ENCODE measurements at regions not wholly inside any gene's neighbourhood (a gene's known extent, or its start where the extent isn't known, plus 50 kb on each side); places are given as distances from the start of the nearest gene placed in this dataset.
"Not testable (repeated sequence)": the region's sequence is repeated elsewhere in the genome, so short reads cannot be mapped to it uniquely, and the experiment has no call there.

DNA sequence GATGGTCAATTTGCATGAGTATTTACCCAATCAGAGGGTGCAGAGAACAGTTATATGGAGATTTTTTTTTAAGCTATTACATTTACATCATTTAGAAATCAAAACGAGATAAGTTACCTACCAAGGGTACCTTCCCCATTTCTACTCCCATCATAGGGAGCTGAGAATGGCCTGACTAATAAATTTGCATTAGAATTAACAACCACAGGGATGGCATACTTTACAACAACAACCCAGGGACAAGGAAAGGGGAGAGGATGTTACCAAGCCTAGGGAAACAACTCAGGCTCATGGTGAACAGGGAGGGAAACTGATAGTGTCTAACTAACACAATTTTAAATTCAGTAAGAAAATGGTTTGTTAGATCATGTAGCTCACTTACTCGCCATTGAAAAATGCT lies 105.8 kb upstream of the ZNF658 start:
- H3K9me3 Mint-ChIP-seq; intact Hi-C loops (cut with micrococcal nuclease); POLR2A ChIA-PET; H3K9me3 ChIP-seq (ENCODE audit: control insufficient read depth in 2 of 3, low read length in 3 of 3); H3K27ac ChIP-seq (ENCODE audit: low read depth, low read length); DNase-seq; H3K4me3 ChIP-seq (ENCODE audit: low read length); H3K4me1 ChIP-seq (ENCODE audit: control insufficient read depth in 2 of 2, insufficient read depth in 2 of 2, low read length in 2 of 2); H3K4me3 Mint-ChIP-seq; H3K27me3 ChIP-seq (ENCODE audit: control insufficient read depth in 2 of 2, insufficient read depth in 2 of 2, low read length in 2 of 2); ATAC-seq; H3K27ac Mint-ChIP-seq; H3K36me3 ChIP-seq (ENCODE audit: control insufficient read depth in 2 of 3, insufficient read depth in 3 of 3, low read length in 3 of 3); H3K4me1 Mint-ChIP-seq; CTCF ChIA-PET; H3K36me3 Mint-ChIP-seq; H3K27me3 Mint-ChIP-seq: not testable (repeated sequence)

DNA sequence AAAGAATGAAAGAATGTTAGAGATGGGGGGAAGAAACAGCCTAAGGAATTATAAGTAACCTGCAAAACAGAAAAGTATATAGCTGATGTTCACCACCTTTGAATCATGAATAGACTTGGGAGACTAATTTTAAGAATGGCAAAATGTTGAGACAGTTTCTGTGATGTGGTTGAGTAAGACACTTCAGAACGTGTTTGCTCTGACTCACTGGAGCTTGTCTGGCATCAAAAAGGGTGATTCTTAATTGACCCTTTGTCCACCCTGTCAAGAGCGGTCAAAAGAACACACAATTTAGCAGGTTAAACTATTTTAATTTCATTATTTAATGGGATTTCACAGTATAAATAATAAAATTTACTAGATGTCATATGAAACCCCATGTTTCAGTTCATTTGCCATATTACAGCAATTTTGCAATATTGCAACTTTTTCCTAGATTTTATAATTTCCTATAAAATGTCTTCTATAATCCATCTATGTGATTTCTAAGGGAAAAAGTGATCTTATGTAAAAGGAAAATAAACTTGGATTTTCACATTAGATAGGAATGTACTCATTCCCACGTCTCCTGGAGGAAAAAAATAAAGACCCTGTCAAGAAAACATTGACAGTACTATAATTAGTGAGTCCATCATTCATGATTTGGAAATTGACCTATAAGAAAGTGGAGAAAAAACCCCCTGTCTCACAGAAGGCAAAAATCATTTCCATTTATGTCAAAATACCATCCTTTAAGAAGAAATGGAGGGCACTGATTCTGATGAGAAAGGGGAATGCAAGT lies 104.6 kb upstream of the ZNF658 start:
- H3K4me1 ChIP-seq (ENCODE audit: control insufficient read depth in 2 of 2, insufficient read depth in 2 of 2, low read length in 2 of 2); H3K4me3 Mint-ChIP-seq; H3K27me3 Mint-ChIP-seq; H3K27ac ChIP-seq (ENCODE audit: low read depth, low read length); H3K4me3 ChIP-seq (ENCODE audit: low read length); H3K27me3 ChIP-seq (ENCODE audit: control insufficient read depth in 2 of 2, insufficient read depth in 2 of 2, low read length in 2 of 2); DNase-seq; intact Hi-C loops (cut with micrococcal nuclease); H3K4me1 Mint-ChIP-seq; ATAC-seq; H3K36me3 ChIP-seq (ENCODE audit: control insufficient read depth in 2 of 3, insufficient read depth in 3 of 3, low read length in 3 of 3); CTCF ChIA-PET; H3K36me3 Mint-ChIP-seq; POLR2A ChIA-PET; H3K9me3 ChIP-seq (ENCODE audit: control insufficient read depth in 2 of 3, low read length in 3 of 3); H3K27ac Mint-ChIP-seq; H3K9me3 Mint-ChIP-seq: not testable (repeated sequence)

DNA sequence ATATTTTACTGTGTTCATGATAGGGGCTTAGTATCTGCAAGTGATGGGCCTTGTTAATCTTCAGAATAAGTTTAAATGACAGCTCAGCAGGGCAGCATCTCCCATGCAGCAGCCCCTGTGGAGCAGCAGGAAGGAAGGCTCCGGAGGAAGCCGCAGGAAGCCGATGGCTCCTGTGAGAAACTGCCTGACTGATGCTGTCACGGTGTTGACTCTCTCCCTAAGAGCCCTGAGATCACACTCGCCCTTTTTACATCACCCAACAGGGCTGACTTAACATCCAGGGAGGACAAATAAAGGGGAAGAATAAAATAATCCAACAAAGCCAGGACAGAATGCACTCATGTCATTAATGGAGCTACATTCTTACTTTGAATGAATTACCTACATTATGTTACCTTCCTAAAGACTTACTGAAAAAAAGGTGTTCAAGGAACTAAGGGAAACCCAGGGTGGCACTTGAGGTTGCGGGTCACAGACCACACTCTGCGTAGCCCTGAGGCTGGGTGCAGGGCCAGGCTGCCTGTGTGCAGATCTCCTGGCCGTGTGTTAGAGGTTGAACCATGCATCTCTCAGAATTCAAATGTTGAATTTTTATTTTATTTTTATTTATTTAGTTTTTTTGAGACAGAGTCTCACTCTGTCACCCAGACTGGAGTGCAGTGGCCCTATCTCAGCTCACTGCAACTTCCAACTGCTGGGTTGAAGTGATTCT lies 102.5 kb upstream of the ZNF658 start:
- H3K27ac ChIP-seq (ENCODE audit: low read depth, low read length); DNase-seq; H3K27ac Mint-ChIP-seq; H3K4me3 ChIP-seq (ENCODE audit: low read length); H3K9me3 Mint-ChIP-seq; H3K4me3 Mint-ChIP-seq; H3K27me3 Mint-ChIP-seq; H3K4me1 ChIP-seq (ENCODE audit: control insufficient read depth in 2 of 2, insufficient read depth in 2 of 2, low read length in 2 of 2); intact Hi-C loops (cut with micrococcal nuclease); H3K36me3 Mint-ChIP-seq; H3K36me3 ChIP-seq (ENCODE audit: control insufficient read depth in 2 of 3, insufficient read depth in 3 of 3, low read length in 3 of 3); POLR2A ChIA-PET; H3K4me1 Mint-ChIP-seq; H3K9me3 ChIP-seq (ENCODE audit: control insufficient read depth in 2 of 3, low read length in 3 of 3); H3K27me3 ChIP-seq (ENCODE audit: control insufficient read depth in 2 of 2, insufficient read depth in 2 of 2, low read length in 2 of 2); CTCF ChIA-PET: not testable (repeated sequence)
- ATAC-seq = peak; percentile 40

DNA sequence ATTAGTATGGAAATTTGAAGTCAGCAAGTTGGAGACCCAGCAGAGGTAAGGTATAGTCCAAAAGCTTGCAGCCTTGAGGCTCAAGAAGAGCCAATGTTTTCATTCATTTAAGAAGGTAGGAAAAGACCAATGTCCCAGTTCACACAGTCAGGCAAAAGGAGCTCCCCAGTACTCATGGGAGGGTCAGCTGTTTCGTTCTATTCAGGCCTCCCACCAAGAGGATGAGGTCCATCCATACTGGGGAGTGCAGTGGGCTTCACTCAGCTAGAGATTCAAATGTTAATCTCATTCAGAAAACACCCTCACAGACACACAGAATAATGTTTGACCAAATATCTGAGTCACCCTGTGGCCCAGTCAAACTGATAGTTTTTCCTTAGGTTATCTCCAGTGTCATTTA lies 96.9 kb upstream of the ZNF658 start:
- POLR2A ChIA-PET = not testable (repeated sequence)

DNA sequence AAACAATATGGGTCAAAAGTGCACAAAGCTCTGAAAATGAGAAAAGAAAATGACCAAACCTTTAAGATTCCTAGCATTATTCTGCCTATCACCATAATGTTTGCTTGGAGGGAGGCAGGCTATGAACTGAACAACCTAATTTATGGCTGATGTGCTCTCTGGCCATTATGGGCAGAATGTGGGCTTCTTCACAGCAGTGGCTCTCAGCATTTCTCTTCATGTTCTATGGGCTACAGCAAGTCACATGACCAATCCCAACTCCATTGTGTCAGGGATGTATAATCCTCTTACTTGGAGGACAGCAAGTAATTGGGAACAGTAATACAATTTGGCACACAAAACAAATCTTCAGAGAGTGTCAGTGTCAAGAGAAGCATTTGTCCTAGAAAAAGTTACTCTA lies 90.3 kb upstream of the ZNF658 start:
- H3K4me1 Mint-ChIP-seq; H3K9me3 Mint-ChIP-seq; POLR2A ChIA-PET; H3K9me3 ChIP-seq (ENCODE audit: control insufficient read depth in 2 of 3, low read length in 3 of 3); H3K4me3 Mint-ChIP-seq; intact Hi-C loops (cut with micrococcal nuclease); H3K4me1 ChIP-seq (ENCODE audit: control insufficient read depth in 2 of 2, insufficient read depth in 2 of 2, low read length in 2 of 2); H3K27ac Mint-ChIP-seq; CTCF ChIA-PET; DNase-seq; H3K27ac ChIP-seq (ENCODE audit: low read depth, low read length); ATAC-seq; H3K27me3 ChIP-seq (ENCODE audit: control insufficient read depth in 2 of 2, insufficient read depth in 2 of 2, low read length in 2 of 2); H3K4me3 ChIP-seq (ENCODE audit: low read length); H3K27me3 Mint-ChIP-seq; H3K36me3 ChIP-seq (ENCODE audit: control insufficient read depth in 2 of 3, insufficient read depth in 3 of 3, low read length in 3 of 3); H3K36me3 Mint-ChIP-seq: not testable (repeated sequence)

More for the DNA sequence above, 96.9 kb upstream of the ZNF658 start:
- H3K27ac ChIP-seq (ENCODE audit: low read depth, low read length); H3K36me3 Mint-ChIP-seq; ATAC-seq; CTCF ChIA-PET; H3K9me3 Mint-ChIP-seq; H3K27me3 Mint-ChIP-seq; H3K4me1 Mint-ChIP-seq; DNase-seq; H3K4me3 Mint-ChIP-seq; intact Hi-C loops (cut with micrococcal nuclease); H3K9me3 ChIP-seq (ENCODE audit: control insufficient read depth in 2 of 3, low read length in 3 of 3); H3K36me3 ChIP-seq (ENCODE audit: control insufficient read depth in 2 of 3, insufficient read depth in 3 of 3, low read length in 3 of 3); H3K27ac Mint-ChIP-seq; H3K4me3 ChIP-seq (ENCODE audit: low read length); H3K4me1 ChIP-seq (ENCODE audit: control insufficient read depth in 2 of 2, insufficient read depth in 2 of 2, low read length in 2 of 2); H3K27me3 ChIP-seq (ENCODE audit: control insufficient read depth in 2 of 2, insufficient read depth in 2 of 2, low read length in 2 of 2): not testable (repeated sequence)

DNA sequence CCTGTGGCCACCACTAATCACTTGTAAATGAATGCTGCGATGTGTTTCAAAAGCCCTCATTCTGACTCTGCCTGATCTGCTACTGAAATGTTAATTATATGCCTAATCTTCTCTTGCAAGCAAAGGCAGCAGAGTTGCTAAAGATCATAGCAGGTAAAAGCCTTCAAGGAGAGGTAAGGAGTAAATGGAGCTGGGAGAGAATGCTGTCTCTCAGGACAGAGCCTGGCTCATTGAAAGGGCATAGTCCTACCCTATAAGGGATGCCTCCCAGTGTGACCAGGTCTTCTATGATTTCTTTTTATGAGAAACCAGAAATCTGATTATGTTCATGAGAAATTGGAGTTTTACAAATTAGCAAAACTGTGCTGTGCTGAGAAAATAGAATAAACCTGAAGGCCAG lies 88.2 kb upstream of the ZNF658 start:
- H3K4me3 Mint-ChIP-seq; H3K27me3 ChIP-seq (ENCODE audit: control insufficient read depth in 2 of 2, insufficient read depth in 2 of 2, low read length in 2 of 2); H3K4me3 ChIP-seq (ENCODE audit: low read length); H3K27me3 Mint-ChIP-seq; CTCF ChIA-PET; POLR2A ChIA-PET; H3K27ac ChIP-seq (ENCODE audit: low read depth, low read length); H3K9me3 ChIP-seq (ENCODE audit: control insufficient read depth in 2 of 3, low read length in 3 of 3); ATAC-seq; H3K4me1 Mint-ChIP-seq; H3K4me1 ChIP-seq (ENCODE audit: control insufficient read depth in 2 of 2, insufficient read depth in 2 of 2, low read length in 2 of 2); H3K36me3 Mint-ChIP-seq; H3K9me3 Mint-ChIP-seq; H3K36me3 ChIP-seq (ENCODE audit: control insufficient read depth in 2 of 3, insufficient read depth in 3 of 3, low read length in 3 of 3); DNase-seq; H3K27ac Mint-ChIP-seq; intact Hi-C loops (cut with micrococcal nuclease): not testable (repeated sequence)

DNA sequence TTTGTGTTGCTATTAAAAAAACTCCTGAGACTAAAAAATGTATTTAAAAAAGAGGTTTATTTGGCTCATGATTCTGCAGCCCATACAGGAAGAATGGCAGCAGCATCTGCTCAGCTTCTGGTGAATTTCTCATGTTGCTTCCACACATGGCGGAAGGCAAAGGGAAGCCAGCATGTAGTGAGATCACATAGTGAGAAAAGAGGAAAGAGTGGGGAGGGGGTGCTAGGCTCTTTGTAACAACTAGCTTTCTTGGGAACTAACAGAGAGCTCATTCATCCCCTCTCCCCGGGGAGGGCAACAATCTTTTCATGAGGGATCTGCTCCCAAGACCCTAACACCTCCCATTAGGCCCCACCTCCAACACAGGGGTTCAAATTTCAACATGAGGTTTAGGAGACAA lies 87.6 kb upstream of the ZNF658 start:
- H3K4me1 Mint-ChIP-seq, POLR2A ChIA-PET: not testable (repeated sequence)

More for the DNA sequence above, 87.6 kb upstream of the ZNF658 start:
- H3K36me3 ChIP-seq (ENCODE audit: control insufficient read depth in 2 of 3, insufficient read depth in 3 of 3, low read length in 3 of 3); CTCF ChIA-PET; H3K9me3 Mint-ChIP-seq; H3K4me3 ChIP-seq (ENCODE audit: low read length); H3K27ac Mint-ChIP-seq; H3K4me1 ChIP-seq (ENCODE audit: control insufficient read depth in 2 of 2, insufficient read depth in 2 of 2, low read length in 2 of 2); H3K4me3 Mint-ChIP-seq; intact Hi-C loops (cut with micrococcal nuclease); H3K36me3 Mint-ChIP-seq; ATAC-seq; H3K27me3 ChIP-seq (ENCODE audit: control insufficient read depth in 2 of 2, insufficient read depth in 2 of 2, low read length in 2 of 2); H3K27ac ChIP-seq (ENCODE audit: low read depth, low read length); H3K27me3 Mint-ChIP-seq; H3K9me3 ChIP-seq (ENCODE audit: control insufficient read depth in 2 of 3, low read length in 3 of 3); DNase-seq: not testable (repeated sequence)

Measured in naive thymus-derived CD4-positive, alpha-beta T cell (primary cell).